ENCODE measurements at regions not wholly inside any gene's neighbourhood (a gene's known extent, or its start where the extent isn't known, plus 50 kb on each side); places are given as distances from the start of the nearest gene placed in this dataset.

GRCh38 chr1:209343511-209343910 is 240.0 kb upstream of the CAMK1G start:
- Mint-ChIP-seq H3K4me1 (ENCODE audit: low read depth) (no peaks in the 10 kb centered on the region), H3K27ac (no peak overlapping the region), H3K36me3 (ENCODE audit: insufficient read depth in 2 of 2) (no peaks in the 10 kb centered on the region), H3K4me3 (no peak overlapping the region), H3K9me3 (no peaks in the 10 kb centered on the region), H3K27me3 (ENCODE audit: low read depth) (peaks cover 5% of the 10 kb centered on the region)
- ATAC-seq (replicated peaks in 1 of 2) (no peak), DNase-seq (no peak)

DNA sequence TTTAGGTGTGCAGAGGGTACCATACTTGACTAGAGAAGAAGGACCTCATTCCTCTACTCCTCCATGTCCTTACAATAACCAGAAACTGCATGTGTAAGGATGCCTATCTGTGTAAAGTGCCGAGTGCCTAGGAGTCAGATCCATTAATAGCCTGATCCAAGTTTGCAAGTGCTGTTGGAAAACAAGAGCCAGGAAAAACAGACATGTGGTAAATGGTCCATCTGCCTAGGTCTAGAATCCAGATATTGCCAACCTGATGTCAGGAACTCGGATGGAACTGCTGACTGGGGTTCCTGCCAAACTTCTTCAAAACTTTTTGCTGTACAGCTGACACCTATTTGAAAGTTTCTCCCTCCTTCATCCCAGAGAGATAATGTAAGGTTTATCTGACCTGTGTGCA is 239.4 kb upstream of the CAMK1G start:
- no peaks in the 10 kb centered on the region for H3K36me3 Mint-ChIP-seq (ENCODE audit: insufficient read depth in 2 of 2)
- H3K4me3 Mint-ChIP-seq = no peak overlapping the region
- ATAC-seq (replicated peaks in 1 of 2) = no peak
- no peak overlapping the region for H3K27ac Mint-ChIP-seq
- H3K9me3 Mint-ChIP-seq = no peaks in the 10 kb centered on the region
- H3K27me3 Mint-ChIP-seq (ENCODE audit: low read depth) = peaks cover 10% of the 10 kb centered on the region
- H3K4me1 Mint-ChIP-seq (ENCODE audit: low read depth) = no peaks in the 10 kb centered on the region
- DNase-seq = no peak

- no peaks in the 10 kb centered on the region for H3K4me1 Mint-ChIP-seq (ENCODE audit: low read depth)
- H3K27ac Mint-ChIP-seq = no peak overlapping the region
- no peak overlapping the region for H3K4me3 Mint-ChIP-seq
- no peaks in the 10 kb centered on the region for H3K9me3 Mint-ChIP-seq
- peaks cover 12% of the 10 kb centered on the region for H3K27me3 Mint-ChIP-seq (ENCODE audit: low read depth)
- ATAC-seq (replicated peaks in 1 of 2) (no peak), DNase-seq (no peak)
- no peaks in the 10 kb centered on the region for H3K36me3 Mint-ChIP-seq (ENCODE audit: insufficient read depth in 2 of 2)
These were observed 233.9 kb upstream of the CAMK1G start for GRCh38 chr1:209349363-209350308.

- Mint-ChIP-seq H3K4me1 (ENCODE audit: low read depth) (no peaks in the 10 kb centered on the region), H3K9me3 (no peaks in the 10 kb centered on the region), H3K36me3 (ENCODE audit: insufficient read depth in 2 of 2) (no peaks in the 10 kb centered on the region), H3K4me3 (no peak overlapping the region), H3K27ac (no peak overlapping the region), H3K27me3 (ENCODE audit: low read depth) (peaks cover 12% of the 10 kb centered on the region)
- DNase-seq (no peak), ATAC-seq (replicated peaks in 1 of 2) (no peak)
These were observed 230.5 kb upstream of the CAMK1G start for GRCh38 chr1:209353053-209353452.

GRCh38 chr1:209354111-209354839 is 229.2 kb upstream of the CAMK1G start:
- no peak overlapping the region for H3K4me3 Mint-ChIP-seq
- H3K9me3 Mint-ChIP-seq = no peaks in the 10 kb centered on the region
- ATAC-seq (replicated peaks in 1 of 2) (peak; percentile 64 to 67), DNase-seq (peak; percentile 49 to 51)
- H3K36me3 Mint-ChIP-seq (ENCODE audit: insufficient read depth in 2 of 2) = no peaks in the 10 kb centered on the region
- no peak overlapping the region for H3K27ac Mint-ChIP-seq
- peaks cover under 1% of the 10 kb centered on the region for H3K27me3 Mint-ChIP-seq (ENCODE audit: low read depth)
- no peaks in the 10 kb centered on the region for H3K4me1 Mint-ChIP-seq (ENCODE audit: low read depth)

DNA sequence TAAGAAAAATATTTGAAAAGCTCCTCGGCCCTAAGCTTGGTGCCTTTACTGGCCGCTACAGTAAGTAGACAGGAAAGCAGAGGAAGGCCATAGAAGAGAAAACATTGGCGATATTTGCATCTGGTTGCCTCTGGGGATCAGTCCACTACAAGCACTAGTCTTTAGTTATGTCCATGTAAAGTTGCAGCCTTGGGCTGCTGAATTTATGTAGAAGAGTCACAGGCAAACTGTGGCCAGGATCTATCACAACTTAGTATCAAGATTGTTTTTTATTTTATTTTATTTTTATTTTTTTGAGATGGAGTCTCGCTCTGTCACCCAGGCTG is 228.7 kb upstream of the CAMK1G start:
- no peaks in the 10 kb centered on the region for H3K4me1 Mint-ChIP-seq (ENCODE audit: low read depth)
- no peak overlapping the region for H3K27ac Mint-ChIP-seq
- H3K36me3 Mint-ChIP-seq (ENCODE audit: insufficient read depth in 2 of 2) = no peaks in the 10 kb centered on the region
- H3K27me3 Mint-ChIP-seq (ENCODE audit: low read depth) = no peaks in the 10 kb centered on the region
- no peak overlapping the region for H3K4me3 Mint-ChIP-seq
- ATAC-seq (replicated peaks in 1 of 2) (no peak), DNase-seq (no peak)
- H3K9me3 Mint-ChIP-seq = no peaks in the 10 kb centered on the region

- Mint-ChIP-seq H3K27ac (no peak overlapping the region), H3K4me3 (no peak overlapping the region), H3K4me1 (ENCODE audit: low read depth) (no peaks in the 10 kb centered on the region), H3K36me3 (ENCODE audit: insufficient read depth in 2 of 2) (no peaks in the 10 kb centered on the region), H3K9me3 (no peaks in the 10 kb centered on the region), H3K27me3 (ENCODE audit: low read depth) (peaks cover 3% of the 10 kb centered on the region)
- DNase-seq (no peak), ATAC-seq (replicated peaks in 1 of 2) (no peak)
These were observed 228.1 kb upstream of the CAMK1G start for GRCh38 chr1:209355415-209355814.

- H3K9me3 Mint-ChIP-seq = no peaks in the 10 kb centered on the region
- ATAC-seq (replicated peaks in 1 of 2) = no peak
- H3K4me3 Mint-ChIP-seq = no peak overlapping the region
- peaks cover 15% of the 10 kb centered on the region for H3K27me3 Mint-ChIP-seq (ENCODE audit: low read depth)
- no peaks in the 10 kb centered on the region for H3K4me1 Mint-ChIP-seq (ENCODE audit: low read depth)
- H3K36me3 Mint-ChIP-seq (ENCODE audit: insufficient read depth in 2 of 2) = no peaks in the 10 kb centered on the region
- no peak overlapping the region for H3K27ac Mint-ChIP-seq
- no peak for DNase-seq
These were observed 226.5 kb upstream of the CAMK1G start for GRCh38 chr1:209356976-209357377.

DNA sequence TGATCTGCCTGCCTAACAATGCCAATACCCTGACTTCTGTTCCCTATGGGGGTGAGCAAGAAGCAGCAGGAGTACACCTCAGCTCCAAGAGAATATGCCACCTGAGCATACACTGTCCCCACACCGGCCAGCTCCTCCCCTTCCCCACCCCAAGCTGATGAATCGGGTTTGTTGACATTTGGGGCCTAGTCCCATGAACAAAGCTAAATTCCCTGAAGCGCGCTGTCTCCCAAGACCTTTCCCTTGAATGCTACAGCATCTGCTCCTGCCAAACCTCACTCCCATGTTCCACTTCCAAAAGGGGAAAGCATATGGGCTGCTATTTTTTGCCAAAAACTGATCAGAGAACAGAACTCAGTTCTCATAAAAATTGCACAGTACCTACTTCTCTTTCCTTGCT is 220.4 kb upstream of the CAMK1G start:
- Mint-ChIP-seq H3K36me3 (ENCODE audit: insufficient read depth in 2 of 2) (no peaks in the 10 kb centered on the region), H3K27ac (no peak overlapping the region), H3K9me3 (no peaks in the 10 kb centered on the region), H3K4me1 (ENCODE audit: low read depth) (no peaks in the 10 kb centered on the region), H3K27me3 (ENCODE audit: low read depth) (peaks cover 25% of the 10 kb centered on the region), H3K4me3 (no peak overlapping the region)
- ATAC-seq (replicated peaks in 1 of 2) (no peak), DNase-seq (no peak)

- DNase-seq = no peak
- Mint-ChIP-seq H3K4me3 (no peak overlapping the region), H3K27me3 (ENCODE audit: low read depth) (peaks cover 30% of the 10 kb centered on the region), H3K4me1 (ENCODE audit: low read depth) (no peaks in the 10 kb centered on the region), H3K27ac (no peak overlapping the region), H3K9me3 (no peaks in the 10 kb centered on the region), H3K36me3 (ENCODE audit: insufficient read depth in 2 of 2) (no peaks in the 10 kb centered on the region)
- no peak for ATAC-seq (replicated peaks in 1 of 2)
These were observed 218.8 kb upstream of the CAMK1G start for GRCh38 chr1:209364716-209365115.

DNA sequence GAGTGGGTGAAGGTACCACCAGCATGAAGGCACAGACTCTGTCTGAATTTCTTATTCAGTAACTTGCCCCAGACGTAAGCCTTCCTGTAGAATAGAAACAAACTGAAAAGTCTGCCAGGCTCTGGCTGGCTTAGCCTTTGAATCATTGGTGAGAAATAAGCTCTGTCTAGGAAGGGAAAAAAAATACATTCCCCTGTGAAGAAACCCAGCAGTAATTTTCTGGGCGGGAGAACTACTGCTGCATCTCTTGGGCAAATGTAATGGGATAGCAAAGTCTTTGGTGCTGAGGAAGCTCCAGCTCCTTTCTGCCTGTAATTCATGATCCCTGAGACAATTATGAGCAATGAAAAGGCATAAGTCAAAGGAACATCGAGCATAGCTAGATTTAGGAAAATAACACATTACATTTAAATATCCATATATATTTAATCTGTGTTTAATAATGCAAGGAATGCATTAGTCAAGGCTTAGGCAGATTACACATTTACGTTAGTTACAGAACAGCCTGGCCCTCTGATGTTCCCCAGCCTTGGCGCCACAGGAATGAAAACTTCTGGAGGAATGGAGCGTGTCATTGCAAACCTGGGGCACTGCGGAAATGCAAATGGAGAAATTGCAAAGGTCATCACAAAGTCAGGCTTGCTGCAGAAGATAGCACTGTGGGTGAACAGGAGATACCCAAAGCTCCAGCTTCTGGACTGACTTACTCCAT is 216.3 kb upstream of the CAMK1G start:
- no peaks in the 10 kb centered on the region for H3K9me3 Mint-ChIP-seq
- H3K27me3 Mint-ChIP-seq (ENCODE audit: low read depth) = peaks cover 16% of the 10 kb centered on the region
- no peak for DNase-seq
- H3K36me3 Mint-ChIP-seq (ENCODE audit: insufficient read depth in 2 of 2) = no peaks in the 10 kb centered on the region
- no peak for ATAC-seq (replicated peaks in 1 of 2)
- H3K4me1 Mint-ChIP-seq (ENCODE audit: low read depth) = no peaks in the 10 kb centered on the region
- H3K4me3 Mint-ChIP-seq = no peak overlapping the region
- no peak overlapping the region for H3K27ac Mint-ChIP-seq

GRCh38 chr1:209368864-209369598 is 214.5 kb upstream of the CAMK1G start:
- ATAC-seq (replicated peaks in 1 of 2) (no peak), DNase-seq (no peak)
- peaks cover 16% of the 10 kb centered on the region for H3K27me3 Mint-ChIP-seq (ENCODE audit: low read depth)
- no peak overlapping the region for H3K4me3 Mint-ChIP-seq
- H3K4me1 Mint-ChIP-seq (ENCODE audit: low read depth) = no peaks in the 10 kb centered on the region
- H3K36me3 Mint-ChIP-seq (ENCODE audit: insufficient read depth in 2 of 2) = no peaks in the 10 kb centered on the region
- H3K9me3 Mint-ChIP-seq = no peaks in the 10 kb centered on the region
- H3K27ac Mint-ChIP-seq = no peak overlapping the region

All from activated T-cell treated with anti-CD3 and anti-CD28 coated beads, Interleukin-2, amount 50 U/mL, for 72 hours (primary cell).